PC-3 (cell line): ENCODE measurements at regions not wholly inside any gene's neighbourhood (a gene's known extent, or its start where the extent isn't known, plus 50 kb on each side); places are given as distances from the start of the nearest gene placed in this dataset.

Experiments
- EZH2 ChIP-seq: fragments of 300-600 bp; sonication (generic); IDR thresholded peaks from one replicate; pipeline ENCODE4 v1.6.1; 2017; ENCODE audit warnings: antibody characterized with exemption, mild to moderate bottlenecking, low read length; ENCODE audit not compliant: unreplicated experiment
- EZH2phosphoT487 ChIP-seq: fragments of 300-600 bp; sonication (generic); IDR thresholded peaks from 2 replicates; pipeline ENCODE4 v1.6.1; 2018; ENCODE audit warnings: mild to moderate bottlenecking, antibody characterized with exemption, low read length, borderline replicate concordance
- TF ChIP-seq, protein P1 (sequence below): fragments of 300-600 bp; sonication (generic); conservative IDR thresholded peaks from 2 replicates; pipeline ENCODE4 v1.5.1; 2017; ENCODE audit warnings: antibody characterized with exemption, low read depth, mild to moderate bottlenecking, low read length

DNA sequence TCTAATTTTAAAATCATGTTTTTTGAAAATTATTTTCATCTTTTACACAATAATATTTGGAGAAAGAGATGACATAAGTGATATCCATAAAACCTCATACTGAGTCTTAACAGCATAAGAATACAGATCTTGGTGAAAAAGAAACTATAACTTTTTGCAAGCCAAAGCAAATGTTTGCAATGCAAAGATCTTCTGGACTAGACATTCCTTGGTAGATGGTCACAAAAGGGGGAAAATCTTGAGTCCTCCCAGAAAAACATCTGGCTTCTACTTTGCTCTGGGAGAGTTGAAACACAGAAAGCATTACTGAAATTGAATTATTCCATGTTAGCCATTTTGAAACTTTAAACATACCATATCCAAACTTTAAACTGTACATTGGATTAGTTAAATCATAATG lies 308.2 kb downstream of the ANXA1 start:
- TF ChIP-seq, protein P1, sequence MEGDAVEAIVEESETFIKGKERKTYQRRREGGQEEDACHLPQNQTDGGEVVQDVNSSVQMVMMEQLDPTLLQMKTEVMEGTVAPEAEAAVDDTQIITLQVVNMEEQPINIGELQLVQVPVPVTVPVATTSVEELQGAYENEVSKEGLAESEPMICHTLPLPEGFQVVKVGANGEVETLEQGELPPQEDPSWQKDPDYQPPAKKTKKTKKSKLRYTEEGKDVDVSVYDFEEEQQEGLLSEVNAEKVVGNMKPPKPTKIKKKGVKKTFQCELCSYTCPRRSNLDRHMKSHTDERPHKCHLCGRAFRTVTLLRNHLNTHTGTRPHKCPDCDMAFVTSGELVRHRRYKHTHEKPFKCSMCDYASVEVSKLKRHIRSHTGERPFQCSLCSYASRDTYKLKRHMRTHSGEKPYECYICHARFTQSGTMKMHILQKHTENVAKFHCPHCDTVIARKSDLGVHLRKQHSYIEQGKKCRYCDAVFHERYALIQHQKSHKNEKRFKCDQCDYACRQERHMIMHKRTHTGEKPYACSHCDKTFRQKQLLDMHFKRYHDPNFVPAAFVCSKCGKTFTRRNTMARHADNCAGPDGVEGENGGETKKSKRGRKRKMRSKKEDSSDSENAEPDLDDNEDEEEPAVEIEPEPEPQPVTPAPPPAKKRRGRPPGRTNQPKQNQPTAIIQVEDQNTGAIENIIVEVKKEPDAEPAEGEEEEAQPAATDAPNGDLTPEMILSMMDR = no peak
- TF ChIP-seq EZH2 = no peak
- TF ChIP-seq EZH2phosphoT487 = no peak
